Loucy (cell line): ENCODE measurements at regions not wholly inside any gene's neighbourhood (a gene's known extent, or its start where the extent isn't known, plus 50 kb on each side); places are given as distances from the start of the nearest gene placed in this dataset.

Experiments used
- H2AFZ ChIP-seq: fragments of 200-600 bp; sonication (generic); 2 replicates; pipeline ENCODE4 v1.6.0; 2016; ENCODE audit warnings: antibody characterized with exemption, mild to moderate bottlenecking, low read length, moderate library complexity
- H3F3A ChIP-seq: fragments of 200-600 bp; 2 replicates; pipeline ENCODE4 v1.6.0; 2016; ENCODE audit warnings: antibody characterized with exemption, low read depth, mild to moderate bottlenecking
- H3K27me3 ChIP-seq: fragments of 200-600 bp; sonication (generic); 2 replicates; pipeline ENCODE4 v1.6.1; 2014; ENCODE audit warnings: low read length, mild to moderate bottlenecking; ENCODE audit not compliant: insufficient read depth, poor library complexity, severe bottlenecking
- H3K36me3 ChIP-seq: fragments of 200-600 bp; sonication (generic); 2 replicates; pipeline ENCODE4 v1.6.1; 2016; ENCODE audit warnings: low read length; ENCODE audit not compliant: insufficient read depth
- H3K4me1 ChIP-seq: fragments of 200-600 bp; sonication (generic); 2 replicates; pipeline ENCODE4 v1.5.1; 2014; ENCODE audit warnings: low read length, mild to moderate bottlenecking; ENCODE audit not compliant: insufficient read depth, poor library complexity, severe bottlenecking
- H3K4me2 ChIP-seq: fragments of 200-600 bp; sonication (generic); 2 replicates; pipeline ENCODE4 v1.6.0; 2014; ENCODE audit warnings: antibody characterized with exemption, low read length, low read depth, mild to moderate bottlenecking; ENCODE audit not compliant: poor library complexity, severe bottlenecking
- H3K4me3 ChIP-seq: fragments of 200-600 bp; sonication (generic); 2 replicates; pipeline ENCODE4 v1.5.1; 2014; ENCODE audit warnings: low read length, mild to moderate bottlenecking, mixed read lengths; ENCODE audit not compliant: poor library complexity, severe bottlenecking
- H3K79me2 ChIP-seq: fragments of 200-600 bp; sonication (generic); 2 replicates; pipeline ENCODE4 v1.6.1; 2014; ENCODE audit warnings: low read length; ENCODE audit not compliant: insufficient read depth
- H3K9ac ChIP-seq: fragments of 200-600 bp; sonication (generic); 2 replicates; pipeline ENCODE4 v1.6.0; 2014; ENCODE audit warnings: mild to moderate bottlenecking, low read depth, low read length, moderate library complexity; ENCODE audit not compliant: poor library complexity, severe bottlenecking
- H3K9me2 ChIP-seq: fragments of 200-600 bp; sonication (generic); replicated peaks from 2 replicates; pipeline ENCODE4 v1.6.1; 2016; ENCODE audit warnings: low read depth, low read length, mixed read lengths
- H3K9me3 ChIP-seq: fragments of 200-600 bp; sonication (generic); 2 replicates; pipeline ENCODE4 v1.6.1; 2014; ENCODE audit warnings: mild to moderate bottlenecking, antibody characterized with exemption, low read length, low read depth; ENCODE audit not compliant: insufficient read depth
- H4K20me1 ChIP-seq: fragments of 200-600 bp; sonication (generic); 2 replicates; pipeline ENCODE4 v1.6.0; 2014; ENCODE audit warnings: antibody characterized with exemption, low read length, mild to moderate bottlenecking; ENCODE audit not compliant: insufficient read depth, poor library complexity, severe bottlenecking
- CTCF ChIP-seq: fragments of 200-600 bp; sonication (generic); conservative IDR thresholded peaks from 2 replicates; pipeline ENCODE4 v1.5.1; 2014; ENCODE audit warnings: mild to moderate bottlenecking, antibody characterized with exemption, low read length
- EZH2phosphoT487 ChIP-seq: fragments of 200-600 bp; IDR thresholded peaks from 2 replicates; pipeline ENCODE4 v1.6.1; 2018; ENCODE audit warnings: antibody characterized with exemption, mild to moderate bottlenecking, moderate library complexity, borderline replicate concordance

- Histone ChIP-seq H3K79me2 (no peaks in the 10 kb centered on the region), H3K4me2 (no peak overlapping the region), H2AFZ (no peak overlapping the region), H3K27me3 (no peaks in the 10 kb centered on the region), H3K9ac (no peak overlapping the region), H4K20me1 (no peaks in the 10 kb centered on the region), H3K9me3 (no peaks in the 10 kb centered on the region), H3K4me1 (no peaks in the 10 kb centered on the region), H3K4me3 (no peak overlapping the region), H3K9me2 (no peaks in the 10 kb centered on the region), H3F3A (no peaks in the 10 kb centered on the region), H3K36me3 (no peaks in the 10 kb centered on the region)
- TF ChIP-seq EZH2phosphoT487 (no peak), CTCF (no peak)
Measured at GRCh38 chr16:73558219-73558618, 510.3 kb upstream of the ZFHX3 start.

- Histone ChIP-seq H3K9ac (no peak overlapping the region), H3K4me3 (no peak overlapping the region), H3K79me2 (no peaks in the 10 kb centered on the region), H3F3A (no peaks in the 10 kb centered on the region), H3K4me2 (no peak overlapping the region), H2AFZ (no peak overlapping the region), H3K9me2 (no peaks in the 10 kb centered on the region), H3K9me3 (no peaks in the 10 kb centered on the region), H3K36me3 (no peaks in the 10 kb centered on the region), H4K20me1 (no peaks in the 10 kb centered on the region), H3K27me3 (no peaks in the 10 kb centered on the region), H3K4me1 (no peaks in the 10 kb centered on the region)
- no peak for TF ChIP-seq CTCF
- TF ChIP-seq EZH2phosphoT487 = no peak
Measured at GRCh38 chr16:73553941-73554660, 506.2 kb upstream of the ZFHX3 start.

GRCh38 chr16:73549984-73550631, 502.2 kb upstream of the ZFHX3 start:
- Histone ChIP-seq H3K4me1 (no peaks in the 10 kb centered on the region), H3K36me3 (no peaks in the 10 kb centered on the region), H2AFZ (no peak overlapping the region), H3K9ac (no peak overlapping the region), H4K20me1 (no peaks in the 10 kb centered on the region), H3K4me3 (no peak overlapping the region), H3K79me2 (no peaks in the 10 kb centered on the region), H3K27me3 (no peaks in the 10 kb centered on the region), H3K9me3 (no peaks in the 10 kb centered on the region), H3K4me2 (no peak overlapping the region), H3F3A (no peaks in the 10 kb centered on the region), H3K9me2 (no peaks in the 10 kb centered on the region)
- TF ChIP-seq EZH2phosphoT487 (no peak), CTCF (no peak)
